ENCODE measurements at regions not wholly inside any gene's neighbourhood (a gene's known extent, or its start where the extent isn't known, plus 50 kb on each side); places are given as distances from the start of the nearest gene placed in this dataset.

GRCh38 chr1:218584418-218585155 lies 239.5 kb downstream of the TGFB2 start:
- no peak for DNase-seq

GRCh38 chr1:218585511-218586184 lies 240.5 kb downstream of the TGFB2 start:
- peak; percentile 72 for DNase-seq

DNA sequence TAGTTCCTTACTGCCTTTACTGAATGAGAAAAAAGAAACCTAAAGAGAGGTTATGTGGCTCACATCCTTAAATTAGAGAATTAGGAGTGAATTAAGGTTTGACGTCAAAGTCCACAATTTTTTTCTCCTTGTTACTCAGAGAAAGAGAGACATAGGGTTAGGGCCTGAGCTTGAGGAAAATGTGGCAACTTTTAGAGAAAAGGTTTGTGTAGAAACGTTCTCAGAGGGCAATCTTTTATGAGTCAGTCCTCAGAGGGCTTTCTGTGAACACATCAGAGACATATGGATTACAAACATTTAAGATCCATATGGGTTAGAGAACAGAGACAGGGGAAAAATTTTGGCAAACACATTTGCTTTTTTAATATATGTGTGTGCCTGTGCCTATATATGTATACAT lies 242.8 kb downstream of the TGFB2 start:
- DNase-seq: no peak

- DNase-seq: no peak
Observed at GRCh38 chr1:218588540-218589172, 243.5 kb downstream of the TGFB2 start.

- DNase-seq: no peak
Observed at GRCh38 chr1:218589487-218589886, 244.4 kb downstream of the TGFB2 start.

DNA sequence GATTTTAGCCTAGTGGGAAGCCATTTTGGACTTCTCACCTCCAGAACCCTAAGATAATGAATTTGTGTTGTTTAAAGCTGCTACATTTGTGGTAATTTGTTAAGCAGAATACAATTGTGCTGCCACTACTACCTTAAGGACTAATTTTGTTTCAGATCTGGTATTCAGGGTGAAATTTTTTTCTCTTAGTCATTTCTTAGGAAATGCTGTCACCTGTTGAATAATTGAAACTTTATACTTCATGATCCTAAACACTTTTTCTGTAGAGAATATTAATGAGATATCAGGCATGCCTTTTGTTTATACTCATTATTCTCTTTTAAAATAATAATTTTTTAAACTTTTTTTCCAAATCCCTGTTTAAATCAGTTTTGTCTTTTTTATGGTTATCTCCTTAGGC lies 246.8 kb downstream of the TGFB2 start:
- DNase-seq: no peak

GRCh38 chr1:218592688-218593087 lies 247.6 kb downstream of the TGFB2 start:
- no peak for DNase-seq

DNA sequence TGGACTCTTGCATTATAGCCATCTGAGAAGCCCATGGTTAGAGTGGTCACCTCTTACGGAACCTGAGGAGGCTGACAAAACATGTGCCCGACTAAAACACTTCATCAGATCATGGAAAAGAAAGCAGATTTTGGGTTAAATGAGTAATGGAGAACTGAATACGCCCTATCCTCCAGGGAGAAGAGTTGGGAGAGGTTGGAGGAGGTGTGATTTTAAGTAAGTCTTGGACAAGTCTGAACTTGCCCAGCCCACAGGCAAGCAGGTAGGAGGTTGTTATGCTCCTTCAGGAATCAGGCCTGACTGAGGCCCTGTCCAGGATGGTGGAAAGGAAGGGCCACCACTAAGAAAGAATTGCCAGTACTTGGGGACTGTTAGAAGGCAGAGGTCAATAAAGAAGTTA lies 255.8 kb downstream of the TGFB2 start:
- no peak for DNase-seq

GRCh38 chr1:218604217-218604616 lies 259.1 kb downstream of the TGFB2 start:
- no peak for DNase-seq

GRCh38 chr1:218611916-218612585 lies 266.9 kb downstream of the TGFB2 start:
- DNase-seq: no peak

- DNase-seq: no peak
Observed at GRCh38 chr1:218613105-218613504, 268.0 kb downstream of the TGFB2 start.

- no peak for DNase-seq
Observed at GRCh38 chr1:218614031-218614430, 268.9 kb downstream of the TGFB2 start.

DNA sequence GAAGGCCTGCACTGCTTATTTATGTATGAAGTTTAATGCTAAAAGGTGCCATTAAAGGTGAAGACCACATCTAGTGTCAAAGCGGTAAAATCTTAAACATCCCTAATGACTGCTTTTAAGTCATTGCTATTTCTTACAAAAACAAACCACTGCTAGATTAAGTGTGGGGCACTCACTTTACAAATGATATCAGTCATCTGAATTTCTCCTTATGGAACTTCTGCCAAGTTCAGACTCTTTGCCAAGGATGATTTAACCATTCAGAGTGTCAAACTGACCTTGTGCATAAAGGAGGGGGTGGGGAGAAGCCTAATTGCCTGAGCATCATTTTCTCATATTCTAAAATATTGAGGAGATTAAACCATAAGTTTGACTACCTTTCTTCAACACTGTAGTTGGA lies 271.5 kb downstream of the TGFB2 start:
- no peak for DNase-seq

DNA sequence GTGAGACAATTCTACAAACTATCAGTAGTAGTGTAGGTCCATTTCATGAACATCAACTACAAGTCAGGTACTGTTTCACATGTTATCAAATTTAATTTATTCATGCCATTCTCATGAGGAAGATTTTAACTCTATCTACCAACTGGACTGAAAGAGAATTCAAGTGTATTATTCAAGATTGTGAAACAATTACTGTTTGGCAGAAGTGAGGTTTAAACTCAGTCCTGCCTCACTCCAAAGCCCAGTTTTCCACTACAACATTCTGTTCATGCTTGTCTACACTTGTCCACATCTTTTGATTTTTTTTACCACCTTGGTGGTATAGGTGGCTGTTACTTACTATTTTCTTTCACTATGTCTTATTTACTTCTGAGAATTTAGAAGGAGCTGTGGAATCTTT lies 272.9 kb downstream of the TGFB2 start:
- no peak for DNase-seq

GRCh38 chr1:218620956-218621355 lies 275.8 kb downstream of the TGFB2 start:
- no peak for DNase-seq

DNA sequence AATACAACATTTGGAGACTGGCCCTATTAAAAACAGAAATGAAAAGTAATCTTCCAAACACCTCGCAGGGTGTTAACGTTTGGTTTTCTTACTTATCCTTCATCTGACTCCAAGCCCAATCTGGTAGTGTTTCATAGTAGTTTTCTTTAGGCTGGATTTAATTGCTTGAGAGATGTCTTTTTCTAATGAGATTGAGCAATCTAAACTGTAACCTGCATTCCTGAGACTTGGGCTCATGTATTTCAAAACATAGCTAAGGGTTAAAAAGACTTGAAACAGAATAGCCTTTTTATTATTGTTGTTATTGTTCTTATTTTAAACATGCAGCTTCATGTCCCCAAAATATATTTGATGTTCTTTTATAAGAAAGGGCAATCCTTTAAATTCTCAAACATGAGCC lies 278.9 kb downstream of the TGFB2 start:
- DNase-seq: no peak

- DNase-seq: no peak
Observed at GRCh38 chr1:218625393-218625792, 280.3 kb downstream of the TGFB2 start.

- DNase-seq: peak; percentile 49
Observed at GRCh38 chr1:218633238-218633988, 288.3 kb downstream of the TGFB2 start.

- no peak for DNase-seq
Observed at GRCh38 chr1:218634212-218634611, 289.1 kb downstream of the TGFB2 start.

- DNase-seq: no peak
Observed at GRCh38 chr1:218636548-218636947, 291.4 kb downstream of the TGFB2 start.

- DNase-seq: no peak
Observed at GRCh38 chr1:218640173-218640572, 295.0 kb downstream of the TGFB2 start.

DNA sequence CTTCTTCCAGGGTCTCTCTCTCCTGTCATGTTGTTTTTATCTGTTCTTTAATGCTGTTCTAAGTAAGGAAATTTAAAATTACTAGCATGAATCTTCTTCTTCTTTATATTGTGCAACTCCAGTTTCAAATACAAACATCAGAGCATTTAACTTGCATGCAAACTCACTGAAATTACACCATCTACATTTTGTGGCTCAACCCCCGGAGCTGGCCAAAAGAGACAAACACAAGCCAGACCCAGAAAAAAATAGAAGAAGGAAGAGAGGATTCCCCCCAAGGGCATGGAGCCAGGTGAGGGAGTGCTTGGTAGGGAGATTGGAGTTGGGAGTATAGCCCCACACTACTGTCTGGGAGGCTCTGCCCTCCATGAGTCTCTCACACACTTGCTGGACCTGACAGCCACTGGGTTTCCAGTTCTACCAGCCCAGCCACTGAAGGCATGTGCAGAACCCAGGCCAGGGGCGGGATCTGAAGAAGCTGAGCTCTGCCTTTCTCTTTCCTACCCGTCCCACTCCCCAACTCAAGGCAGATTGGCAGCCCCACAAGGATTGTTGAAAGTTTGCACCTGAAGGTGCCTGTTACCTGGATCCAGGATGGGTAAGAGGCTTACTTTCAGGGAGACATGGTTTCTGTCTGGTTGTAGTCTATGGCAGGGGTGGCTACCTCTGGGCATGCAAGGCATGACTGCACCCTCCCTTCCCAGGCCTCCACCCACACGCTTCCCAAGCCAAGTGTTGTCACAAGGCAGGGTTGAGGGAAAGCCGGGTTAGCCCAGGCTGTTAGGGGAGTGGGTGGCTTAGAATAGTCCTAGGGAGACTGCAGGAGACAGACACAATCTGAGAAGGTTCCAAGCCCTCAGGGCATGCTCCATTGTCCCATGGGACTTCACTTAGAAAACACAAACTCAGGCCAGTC lies 297.2 kb downstream of the TGFB2 start:
- DNase-seq: no peak
